GM19239 (cell line): ENCODE measurements at regions not wholly inside any gene's neighbourhood (a gene's known extent, or its start where the extent isn't known, plus 50 kb on each side); places are given as distances from the start of the nearest gene placed in this dataset.

ENCODE experiments used
- DNase-seq: peaks from one replicate; pipeline ENCODE4 v3.0.0; 2011; ENCODE audit warnings: low spot score; ENCODE audit not compliant: insufficient read length
- FAIRE-seq: peaks from 2 replicates; lab custom pipeline; 2011; peaks lifted over from hg19 to GRCh38; lab: Jason Lieb, UNC

DNA sequence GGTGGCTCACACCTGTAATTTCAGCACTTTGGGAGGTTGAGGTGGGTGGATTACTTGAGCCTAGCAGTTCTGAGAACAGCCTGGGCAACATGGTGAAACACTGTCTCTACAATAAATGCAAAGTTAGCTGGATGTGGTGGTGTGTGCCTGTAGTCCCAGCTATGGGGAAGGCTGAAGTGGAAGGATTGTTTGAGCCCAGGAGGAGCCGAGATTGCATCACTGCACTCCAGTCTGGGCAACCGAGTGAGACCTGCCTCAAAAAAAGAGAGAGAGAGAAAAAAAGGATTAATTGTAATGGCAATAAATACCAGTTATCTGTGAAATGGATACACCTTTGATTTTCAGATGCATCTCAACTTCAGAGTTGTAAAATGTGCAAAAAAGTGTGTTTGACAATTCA lies 58.8 kb downstream of the SPRY1 start:
- DNase-seq (no peak), FAIRE-seq (peak; percentile 66)

- no peak for FAIRE-seq
- DNase-seq, result no peak
Measured at GRCh38 chr4:123462007-123462406, 65.4 kb downstream of the SPRY1 start.

- FAIRE-seq (peak; percentile 4), DNase-seq (no peak)
Measured at GRCh38 chr4:123463869-123464268, 67.3 kb downstream of the SPRY1 start.

GRCh38 chr4:123465416-123465815 lies 68.8 kb downstream of the SPRY1 start:
- no peak for DNase-seq
- FAIRE-seq, result no peak

- FAIRE-seq, result no peak
- DNase-seq, result no peak
Measured at GRCh38 chr4:123466080-123466785, 69.6 kb downstream of the SPRY1 start.

DNA sequence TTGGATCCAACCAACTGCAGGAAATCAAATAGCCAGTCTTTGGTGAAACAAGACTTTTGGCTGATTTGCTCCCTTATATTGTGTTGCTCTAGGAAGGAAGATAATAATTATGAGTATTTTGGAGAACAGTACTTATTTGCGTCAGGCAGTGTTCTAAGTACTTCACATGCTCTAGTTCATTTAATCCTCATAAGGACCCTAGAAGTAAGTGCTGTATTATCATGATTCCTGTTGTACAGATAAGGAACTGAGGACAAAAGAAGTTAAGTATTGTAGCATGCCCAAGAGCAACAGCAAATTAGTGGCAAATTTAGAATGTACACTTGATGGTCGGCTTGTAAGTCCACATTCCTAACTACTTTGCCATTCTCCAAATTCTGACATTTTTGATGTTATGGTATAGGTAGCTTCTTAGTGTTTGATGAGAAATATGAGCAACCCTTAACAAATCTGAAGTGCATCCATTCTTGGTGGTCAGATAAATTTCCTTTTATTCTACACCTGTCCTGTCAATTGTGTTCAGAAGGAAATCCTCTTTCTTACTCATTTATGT lies 72.0 kb downstream of the SPRY1 start:
- FAIRE-seq (no peak), DNase-seq (no peak)

DNA sequence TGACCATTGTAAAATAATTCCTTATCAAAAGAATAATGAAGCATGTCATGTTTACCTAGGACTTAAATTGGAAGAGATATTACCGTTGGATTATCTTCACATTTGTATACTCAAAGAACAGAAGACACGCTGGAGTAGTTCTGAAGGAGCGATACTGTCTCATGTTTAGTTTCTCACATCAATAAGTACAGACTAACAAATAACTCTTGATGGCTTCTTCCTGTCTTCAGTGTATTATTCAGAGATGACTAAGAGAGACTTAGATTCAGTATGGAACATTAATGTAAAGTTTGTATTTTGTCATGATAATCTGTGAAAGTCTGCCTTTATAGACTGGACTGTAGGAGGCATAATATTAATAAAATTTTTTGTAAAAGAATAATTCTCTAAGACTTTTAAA lies 72.7 kb downstream of the SPRY1 start:
- DNase-seq, result no peak
- FAIRE-seq, result no peak

DNA sequence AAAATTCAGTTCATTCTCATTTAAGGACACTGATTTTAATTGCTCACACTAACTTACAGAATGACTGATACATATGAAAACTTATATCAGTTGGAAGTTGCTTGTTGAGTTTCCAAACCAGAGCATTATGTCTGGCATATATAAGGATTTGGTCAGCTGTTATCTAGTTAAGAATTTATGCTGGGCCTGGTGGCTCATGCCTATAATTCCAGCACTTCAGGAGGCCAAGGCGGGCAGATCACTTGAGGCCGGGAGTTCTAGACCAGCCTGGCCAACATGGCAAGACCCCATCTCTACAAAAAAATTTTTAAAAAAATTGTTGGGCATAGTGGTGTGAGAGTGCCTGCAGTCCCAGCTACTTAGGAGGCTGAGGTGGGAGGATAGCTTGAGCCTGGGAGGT lies 73.1 kb downstream of the SPRY1 start:
- DNase-seq, result no peak
- FAIRE-seq, result no peak

DNA sequence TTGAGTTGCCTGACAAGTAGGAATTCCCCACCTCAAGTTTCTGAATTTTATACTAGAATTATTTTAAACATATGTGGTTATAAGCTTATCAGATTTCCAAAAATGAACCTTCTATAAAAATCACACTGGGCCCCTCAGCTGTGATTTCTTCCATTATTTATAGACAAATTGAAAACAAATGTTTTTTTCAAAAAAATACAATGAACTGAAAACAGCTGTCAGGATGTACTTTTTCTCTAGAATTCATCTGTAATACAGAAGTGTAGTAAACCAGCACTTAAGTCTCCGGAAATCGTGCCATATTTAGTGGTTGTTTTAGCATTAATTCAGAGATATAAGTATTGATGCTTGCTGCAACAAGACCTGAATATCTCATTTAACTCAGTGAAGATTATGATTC lies 74.0 kb downstream of the SPRY1 start:
- DNase-seq, result no peak
- FAIRE-seq, result no peak

DNA sequence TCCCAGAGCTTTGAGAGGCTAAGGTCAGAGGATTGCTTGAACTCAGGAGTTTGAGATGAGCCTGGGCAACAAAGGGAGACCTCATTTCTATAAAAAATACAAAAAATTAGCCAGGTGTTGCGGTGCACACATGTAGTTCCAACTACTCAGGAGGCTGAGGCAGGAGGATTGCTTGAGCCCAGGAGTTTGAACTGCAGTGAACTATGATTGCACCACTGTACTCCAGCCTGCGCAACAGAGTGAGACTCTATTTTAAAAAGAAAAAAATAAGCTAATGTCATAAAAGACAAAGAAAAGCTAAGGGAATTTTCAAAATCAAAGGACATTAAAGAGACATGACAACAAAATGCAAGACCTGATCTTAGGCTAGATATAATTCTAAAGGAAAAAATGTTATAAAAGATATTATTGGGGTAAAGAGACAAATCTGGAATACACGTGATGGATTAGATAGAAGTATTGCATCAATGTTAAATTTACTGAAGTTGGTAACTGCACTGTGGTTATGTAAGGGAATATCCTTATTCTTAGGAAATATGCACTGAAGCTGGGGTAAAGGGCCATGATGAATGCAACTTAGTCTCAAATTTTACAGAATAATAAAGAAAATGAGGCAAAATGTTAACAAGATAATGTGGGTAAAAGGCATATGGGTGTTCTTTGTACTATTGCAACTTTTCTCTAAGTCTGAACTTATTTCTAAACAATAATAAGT lies 75.2 kb downstream of the SPRY1 start:
- FAIRE-seq, result no peak

DNA sequence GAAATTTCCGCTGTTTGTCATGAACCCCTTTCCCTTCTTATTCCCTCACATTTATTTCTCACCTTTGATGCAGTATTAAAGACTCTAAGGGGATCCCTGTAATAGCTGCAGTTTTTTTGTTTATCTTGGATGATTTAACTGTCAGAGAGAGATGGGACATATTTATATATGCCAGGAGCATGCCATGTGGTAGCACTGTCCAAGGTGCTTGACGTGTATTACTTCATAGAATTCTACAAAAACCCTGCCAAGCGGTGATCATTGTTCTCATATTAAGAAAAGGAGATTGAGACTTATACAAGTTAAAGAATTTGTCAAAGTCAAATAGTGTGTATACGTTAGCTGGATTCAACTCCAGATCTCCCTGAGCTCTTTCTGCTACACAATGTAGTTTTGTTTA lies 78.2 kb downstream of the SPRY1 start:
- DNase-seq, result no peak
- FAIRE-seq, result peak; percentile 4

More for the DNA sequence above, 75.2 kb downstream of the SPRY1 start:
- no peak for DNase-seq

DNA sequence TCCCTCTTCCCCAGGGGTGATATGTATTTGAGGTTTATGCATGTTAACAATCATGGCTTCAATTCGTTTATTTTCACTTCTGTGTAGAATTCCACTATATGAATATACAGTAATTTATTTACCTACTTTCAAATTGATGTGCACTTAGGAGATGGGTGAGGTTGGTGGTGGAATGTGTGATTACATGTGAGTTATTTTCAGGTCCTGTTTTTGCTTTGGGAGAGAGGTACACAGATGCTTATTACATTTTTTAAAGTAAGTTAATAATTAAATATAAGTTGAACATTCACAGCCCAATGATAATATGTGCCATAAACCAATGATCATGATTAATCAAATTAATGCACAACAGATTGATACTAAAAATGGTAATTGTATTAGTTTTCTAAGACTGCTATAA lies 79.5 kb downstream of the SPRY1 start:
- DNase-seq (no peak), FAIRE-seq (no peak)

GRCh38 chr4:123477711-123478209 lies 81.2 kb downstream of the SPRY1 start:
- FAIRE-seq (peak; percentile 60), DNase-seq (no peak)

GRCh38 chr4:123478859-123479345 lies 82.3 kb downstream of the SPRY1 start:
- no peak for FAIRE-seq

DNA sequence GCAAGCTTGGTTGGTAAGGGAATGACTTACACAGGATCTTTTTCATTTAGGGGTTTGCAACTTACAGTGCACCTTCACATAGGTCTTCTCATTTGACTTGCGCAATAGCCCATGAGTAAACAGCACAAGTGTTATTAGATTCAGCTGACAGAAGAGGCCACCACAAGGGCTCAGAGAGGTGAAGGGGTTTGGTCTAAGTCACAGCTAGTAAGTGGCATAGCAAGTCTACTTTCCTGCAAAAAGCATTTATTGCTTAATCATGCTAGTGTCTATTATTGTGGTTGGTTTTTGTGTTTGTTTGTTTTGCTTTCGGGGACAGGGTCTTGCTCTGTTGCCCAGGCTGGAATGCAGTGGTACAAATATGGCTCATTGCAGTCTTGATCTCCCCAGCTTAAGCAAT lies 83.3 kb downstream of the SPRY1 start:
- FAIRE-seq, result no peak
- no peak for DNase-seq

More at GRCh38 chr4:123478859-123479345, 82.3 kb downstream of the SPRY1 start:
- no peak for DNase-seq

- no peak for FAIRE-seq
- no peak for DNase-seq
Measured at GRCh38 chr4:123480706-123481418, 84.3 kb downstream of the SPRY1 start.

DNA sequence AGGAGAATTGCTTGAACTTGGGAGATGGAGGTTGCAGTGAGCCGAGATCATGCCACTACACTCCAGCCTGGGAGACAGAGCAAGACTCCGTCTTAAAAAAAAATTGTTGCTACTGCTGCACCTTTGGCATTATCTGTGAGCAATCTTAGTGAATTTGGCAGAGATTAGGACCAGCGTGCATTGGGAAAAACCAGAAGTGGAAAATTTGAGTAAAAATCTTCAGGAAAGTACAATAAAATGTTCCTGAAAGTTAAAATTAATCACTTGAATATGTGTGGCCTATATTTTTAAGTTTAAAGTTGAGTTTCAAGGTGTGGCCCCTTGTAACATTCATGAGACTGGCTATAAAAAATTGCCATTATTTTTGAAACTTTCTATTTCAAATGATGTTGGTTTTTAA lies 85.1 kb downstream of the SPRY1 start:
- FAIRE-seq, result no peak
- DNase-seq, result no peak

DNA sequence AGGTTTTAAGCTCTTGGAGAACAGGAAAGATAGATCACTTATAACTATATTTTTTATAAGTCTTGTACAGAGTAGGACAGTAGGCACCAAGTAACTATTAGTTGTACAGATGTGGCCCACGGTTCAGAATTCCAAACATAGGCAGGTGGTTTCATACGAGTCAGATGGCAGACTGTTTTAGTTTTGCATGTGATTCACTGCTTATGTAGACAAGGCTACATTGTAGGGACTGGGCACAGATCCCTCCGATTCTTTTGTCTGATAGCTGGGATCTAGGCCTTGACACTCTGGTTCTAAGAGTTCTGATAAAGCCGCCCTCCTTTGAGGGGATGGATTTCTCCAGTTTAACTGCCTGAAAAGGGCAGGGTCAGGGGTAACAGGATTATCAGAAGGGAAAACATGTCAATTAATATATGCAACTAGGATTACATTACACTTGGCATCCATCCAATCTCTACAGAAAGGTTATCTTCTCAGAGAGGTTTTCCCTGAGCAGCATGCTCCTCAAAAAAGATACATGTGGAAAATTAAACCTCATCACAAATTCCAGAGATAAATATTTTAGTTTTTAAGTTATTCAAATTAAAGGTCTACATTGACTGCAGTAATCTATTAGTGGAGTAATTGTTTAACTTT lies 87.8 kb downstream of the SPRY1 start:
- FAIRE-seq, result no peak
- DNase-seq, result no peak

- FAIRE-seq, result no peak
- no peak for DNase-seq
Measured at GRCh38 chr4:123485601-123486000, 89.0 kb downstream of the SPRY1 start.

GRCh38 chr4:123488916-123489315 lies 92.3 kb downstream of the SPRY1 start:
- FAIRE-seq (no peak), DNase-seq (no peak)
